DND-41 (cell line): ENCODE measurements at regions not wholly inside any gene's neighbourhood (a gene's known extent, or its start where the extent isn't known, plus 50 kb on each side); places are given as distances from the start of the nearest gene placed in this dataset.

Experiments
- EZH2 ChIP-seq: IDR thresholded peaks from 3 replicates; pipeline ENCODE4 v1.6.1; 2012; ENCODE audit warnings: borderline replicate concordance, low read depth, mild to moderate bottlenecking, moderate library complexity, low read length, inconsistent platforms; ENCODE audit not compliant: severe bottlenecking
- TF ChIP-seq, protein P1 (sequence below): IDR thresholded peaks from 2 replicates; pipeline ENCODE4 v1.5.1; 2012; ENCODE audit warnings: borderline replicate concordance, low read length, moderate library complexity, mild to moderate bottlenecking; ENCODE audit not compliant: poor library complexity, severe bottlenecking; ENCODE audit errors: extremely low read depth

DNA sequence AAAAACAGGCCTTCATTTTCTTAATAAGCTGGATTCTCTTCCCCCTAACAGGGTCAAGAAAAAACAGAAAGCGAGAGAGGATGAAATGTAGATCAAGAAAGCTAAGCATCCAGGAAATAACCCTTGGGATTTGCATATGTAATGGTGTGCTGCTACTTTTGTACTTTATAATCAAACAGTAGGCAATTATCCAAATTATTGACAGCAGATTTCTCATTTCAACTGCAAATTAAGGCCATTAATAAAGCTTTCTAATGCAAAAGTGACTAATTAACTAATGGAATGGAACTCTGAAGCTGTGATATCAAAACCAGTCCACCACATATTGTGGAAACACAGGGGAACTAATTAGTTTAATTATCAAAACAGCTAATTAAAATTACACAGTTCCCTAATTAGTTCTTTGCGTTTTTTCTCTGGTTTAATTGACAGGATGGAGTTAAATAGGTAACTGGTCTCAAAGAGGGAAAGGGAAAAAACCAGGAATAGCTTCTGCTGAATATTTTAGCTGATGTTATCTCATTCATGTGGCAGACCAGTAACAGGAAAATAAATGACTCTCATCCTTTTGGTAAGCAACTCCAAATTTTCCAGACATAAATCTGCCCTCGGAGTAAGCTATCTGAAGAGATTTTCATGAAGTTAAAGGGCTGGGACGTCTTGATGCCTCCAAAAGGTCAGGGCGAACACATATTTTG, 182.7 kb upstream of the LMO3 start:
- TF ChIP-seq, protein P1, sequence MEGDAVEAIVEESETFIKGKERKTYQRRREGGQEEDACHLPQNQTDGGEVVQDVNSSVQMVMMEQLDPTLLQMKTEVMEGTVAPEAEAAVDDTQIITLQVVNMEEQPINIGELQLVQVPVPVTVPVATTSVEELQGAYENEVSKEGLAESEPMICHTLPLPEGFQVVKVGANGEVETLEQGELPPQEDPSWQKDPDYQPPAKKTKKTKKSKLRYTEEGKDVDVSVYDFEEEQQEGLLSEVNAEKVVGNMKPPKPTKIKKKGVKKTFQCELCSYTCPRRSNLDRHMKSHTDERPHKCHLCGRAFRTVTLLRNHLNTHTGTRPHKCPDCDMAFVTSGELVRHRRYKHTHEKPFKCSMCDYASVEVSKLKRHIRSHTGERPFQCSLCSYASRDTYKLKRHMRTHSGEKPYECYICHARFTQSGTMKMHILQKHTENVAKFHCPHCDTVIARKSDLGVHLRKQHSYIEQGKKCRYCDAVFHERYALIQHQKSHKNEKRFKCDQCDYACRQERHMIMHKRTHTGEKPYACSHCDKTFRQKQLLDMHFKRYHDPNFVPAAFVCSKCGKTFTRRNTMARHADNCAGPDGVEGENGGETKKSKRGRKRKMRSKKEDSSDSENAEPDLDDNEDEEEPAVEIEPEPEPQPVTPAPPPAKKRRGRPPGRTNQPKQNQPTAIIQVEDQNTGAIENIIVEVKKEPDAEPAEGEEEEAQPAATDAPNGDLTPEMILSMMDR = no peak
- TF ChIP-seq EZH2 = no peak
